ENCODE measurements at regions not wholly inside any gene's neighbourhood (a gene's known extent, or its start where the extent isn't known, plus 50 kb on each side); places are given as distances from the start of the nearest gene placed in this dataset.

DNA sequence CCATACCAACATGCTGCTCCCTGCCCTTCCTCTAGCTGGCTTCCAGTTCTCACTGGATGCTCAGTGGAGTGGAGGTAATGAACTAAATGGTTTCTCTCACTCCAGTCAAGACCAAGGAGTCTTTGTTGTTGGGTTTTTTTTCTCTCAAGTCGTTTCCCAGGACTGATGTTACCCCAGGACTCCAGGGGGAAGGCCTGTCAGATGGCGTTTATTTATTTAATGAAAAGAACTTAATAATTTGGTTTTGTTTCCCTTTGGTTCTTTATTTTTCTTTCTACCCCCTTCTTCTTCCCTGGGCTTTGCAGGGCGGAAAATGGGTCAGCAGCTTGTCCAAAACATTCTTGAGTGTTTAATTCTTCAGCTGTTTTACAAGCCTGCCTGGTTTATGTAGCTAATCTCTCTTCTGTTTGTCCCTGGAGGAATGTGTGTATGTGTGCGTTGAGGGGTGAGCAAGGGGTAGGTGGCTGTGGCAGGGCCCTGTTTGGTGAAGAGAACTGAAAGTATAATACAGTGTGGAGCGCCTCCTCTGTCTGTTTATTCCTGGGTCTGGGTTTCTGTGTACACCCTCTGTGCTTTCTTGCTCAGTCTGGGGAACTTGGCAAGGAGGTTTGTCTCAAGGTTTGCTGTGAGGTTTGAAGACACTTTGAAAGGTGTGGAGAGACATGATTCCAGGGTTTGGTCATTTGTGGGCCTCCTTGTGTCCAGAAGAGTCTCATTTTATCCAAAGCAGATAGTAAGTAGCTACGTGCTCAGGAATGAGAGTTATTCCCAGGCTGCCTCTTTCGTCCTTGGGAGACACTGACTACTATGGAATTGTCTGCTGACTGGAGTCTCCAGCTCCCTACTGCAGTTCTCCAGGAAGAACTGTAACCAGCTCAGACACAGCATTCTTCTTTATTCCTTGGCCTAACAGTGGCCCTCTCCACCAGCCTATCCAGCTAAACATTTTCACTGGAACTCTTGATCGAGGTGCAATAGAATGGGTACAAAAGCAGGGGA lies 175.5 kb downstream of the ADAMTS15 start:
- TF ChIP-seq GATA2 (IDR thresholded peaks at IDR 0.05; ENCODE audit: low read depth, low read length) = no peak
- TF ChIP-seq GATA3 (IDR thresholded peaks at IDR 0.05; ENCODE audit: low read depth, low read length) = no peak

All from SH-SY5Y (cell line).